Natural killer cell treated with Interleukin-12 subunit alpha and Interleukin-12 subunit beta and Interleukin-15 and Interleukin-18, amount 100 ng/mL, for 72 hours (primary cell): ENCODE measurements at regions not wholly inside any gene's neighbourhood (a gene's known extent, or its start where the extent isn't known, plus 50 kb on each side); places are given as distances from the start of the nearest gene placed in this dataset.

Source experiments
- ATAC-seq, 2 donors: fragments of 150-1000 bp; cut with Tn5 transposase in 1 of 2; sonication (Bioruptor Pico), chemical (Tn5 transposase) in 1 of 2; 2 replicates each; pipeline ENCODE4 v1.10.0; 2021
- DNase-seq: peaks from one replicate; pipeline ENCODE4 v3.0.0; 2022; ENCODE audit warnings: low spot score
- H3K27ac Mint-ChIP-seq, 2 donors: 1 replicate in 1 of 2; 2 replicates in 1 of 2; pipeline ENCODE4 v1.8.0; 2022; ENCODE audit warnings: mixed read lengths in 2 of 2, mild to moderate bottlenecking in 1 of 2, moderate library complexity in 1 of 2
- H3K27me3 Mint-ChIP-seq, 2 donors: 1 replicate in 1 of 2; 2 replicates in 1 of 2; pipeline ENCODE4 v1.8.0; 2022; ENCODE audit warnings: mixed read lengths in 2 of 2
- H3K36me3 Mint-ChIP-seq: one replicate; pipeline ENCODE4 v1.8.0; 2022; ENCODE audit warnings: mixed read lengths
- H3K4me1 Mint-ChIP-seq, 2 donors: 1 replicate in 1 of 2; 2 replicates in 1 of 2; pipeline ENCODE4 v1.8.0; 2022; ENCODE audit warnings: low read depth in 2 of 2, mixed read lengths in 2 of 2, mild to moderate bottlenecking in 1 of 2
- H3K4me3 Mint-ChIP-seq: one replicate; pipeline ENCODE4 v1.8.0; 2022; ENCODE audit warnings: mixed read lengths
- H3K9me3 Mint-ChIP-seq: 2 replicates; pipeline ENCODE4 v1.8.0; 2022; ENCODE audit warnings: mixed read lengths

DNA sequence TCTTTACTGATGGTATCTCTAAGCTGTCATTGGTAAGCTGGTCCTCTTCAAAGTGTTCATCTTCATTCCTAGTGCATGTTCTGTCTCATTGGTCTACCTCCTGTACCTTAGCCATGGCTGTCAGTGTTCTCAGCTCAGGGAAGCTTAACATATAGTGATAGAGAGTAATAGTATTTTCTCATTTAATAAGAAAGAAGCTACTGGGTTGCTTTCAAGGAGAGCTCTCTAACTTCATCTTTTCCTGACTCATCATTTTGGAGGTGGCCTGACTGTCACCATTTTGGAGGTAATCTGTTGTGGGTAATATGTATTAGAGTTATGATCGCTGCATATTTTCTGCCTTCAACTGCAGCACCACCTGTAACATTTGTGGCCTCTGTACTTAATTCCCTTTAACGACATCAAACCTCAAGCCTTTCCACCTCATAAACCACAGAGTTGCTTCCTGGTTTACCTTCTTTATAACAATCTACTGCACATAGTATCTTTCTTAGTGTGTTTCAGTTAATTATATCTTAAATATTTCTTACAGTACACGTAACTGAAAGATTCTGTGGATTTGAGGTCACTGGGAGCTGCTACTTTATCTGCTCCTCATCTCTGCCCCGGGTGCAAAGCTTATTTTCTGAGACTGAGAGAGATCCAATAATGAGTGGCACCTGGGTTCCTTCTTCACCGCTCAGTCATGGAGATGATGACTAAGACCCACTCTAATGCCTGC lies 474.0 kb upstream of the TECRL start:
- no peak overlapping the region for H3K27ac Mint-ChIP-seq
- H3K9me3 Mint-ChIP-seq: peaks cover 15% of the 10 kb centered on the region
- peaks cover 5% of the 10 kb centered on the region for H3K36me3 Mint-ChIP-seq
- ATAC-seq (no peak), DNase-seq (no peak)
- no peaks in the 10 kb centered on the region for H3K27me3 Mint-ChIP-seq
- no peak overlapping the region for H3K4me3 Mint-ChIP-seq
- H3K4me1 Mint-ChIP-seq: no peaks in the 10 kb centered on the region

DNA sequence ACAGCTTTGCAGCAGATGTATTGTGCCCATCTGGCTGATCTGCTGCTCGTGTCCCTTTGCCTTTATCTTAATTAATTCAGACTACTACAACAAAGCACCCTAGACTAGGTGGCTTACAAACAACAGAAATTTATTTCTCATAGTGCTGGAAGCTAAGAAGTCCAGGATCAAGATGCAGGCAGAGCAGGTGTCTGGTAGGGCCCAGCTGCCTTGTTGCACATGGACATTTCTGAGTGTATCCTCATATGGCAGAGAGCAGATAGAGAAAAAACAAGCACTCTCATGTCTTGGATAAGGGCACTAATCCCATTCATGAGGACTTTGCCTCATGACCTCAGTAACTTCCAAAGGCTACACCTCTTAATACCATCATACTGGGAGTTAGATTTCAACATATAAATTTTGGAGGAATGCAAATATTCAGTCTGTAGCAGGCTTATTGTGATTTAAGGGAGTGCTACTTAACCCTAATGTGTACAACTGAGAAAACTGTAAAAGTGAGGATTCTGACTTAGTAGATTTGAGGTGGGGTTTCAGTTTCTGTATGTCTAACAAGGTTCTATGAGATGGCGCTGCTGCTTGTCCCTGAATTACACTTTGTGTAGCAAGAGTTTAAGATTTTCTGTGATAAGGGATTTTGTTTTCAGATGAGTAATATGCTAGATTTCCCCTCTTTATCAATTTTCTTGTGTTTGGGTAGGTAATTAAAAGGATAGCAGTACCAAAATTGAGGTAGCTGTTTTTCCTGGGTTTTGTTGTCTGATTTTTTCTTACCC lies 473.2 kb upstream of the TECRL start:
- Mint-ChIP-seq H3K27me3 (no peaks in the 10 kb centered on the region), H3K9me3 (peaks cover 14% of the 10 kb centered on the region), H3K36me3 (peaks cover 5% of the 10 kb centered on the region), H3K27ac (no peak overlapping the region), H3K4me3 (no peak overlapping the region), H3K4me1 (no peaks in the 10 kb centered on the region)
- DNase-seq: no peak
- no peak for ATAC-seq

DNA sequence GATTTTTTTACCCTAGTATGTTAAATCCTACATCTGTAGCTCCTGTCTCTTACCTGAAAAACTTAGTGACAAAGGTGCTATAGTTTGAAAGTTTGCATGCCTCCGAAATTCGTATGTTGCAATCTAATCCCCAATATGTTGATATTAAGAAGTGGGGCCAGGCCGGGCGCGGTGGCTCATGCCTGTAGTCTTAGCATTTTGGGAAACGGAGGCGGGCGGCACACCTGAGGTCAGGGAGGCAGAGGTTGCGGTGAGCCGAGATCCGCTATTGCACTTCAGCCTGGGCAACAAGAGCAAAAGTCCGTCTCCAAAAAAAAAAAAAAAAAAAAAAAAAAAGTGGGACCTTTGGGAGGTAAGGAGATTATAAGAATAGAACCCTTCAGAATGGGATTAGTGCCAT lies 471.3 kb upstream of the TECRL start:
- DNase-seq (no peak), ATAC-seq (no peak)
- no peaks in the 10 kb centered on the region for H3K27me3 Mint-ChIP-seq
- no peak overlapping the region for H3K4me3 Mint-ChIP-seq
- H3K4me1 Mint-ChIP-seq: no peaks in the 10 kb centered on the region
- H3K36me3 Mint-ChIP-seq: peaks cover 5% of the 10 kb centered on the region
- H3K9me3 Mint-ChIP-seq: peaks cover 14% of the 10 kb centered on the region
- H3K27ac Mint-ChIP-seq: no peak overlapping the region

DNA sequence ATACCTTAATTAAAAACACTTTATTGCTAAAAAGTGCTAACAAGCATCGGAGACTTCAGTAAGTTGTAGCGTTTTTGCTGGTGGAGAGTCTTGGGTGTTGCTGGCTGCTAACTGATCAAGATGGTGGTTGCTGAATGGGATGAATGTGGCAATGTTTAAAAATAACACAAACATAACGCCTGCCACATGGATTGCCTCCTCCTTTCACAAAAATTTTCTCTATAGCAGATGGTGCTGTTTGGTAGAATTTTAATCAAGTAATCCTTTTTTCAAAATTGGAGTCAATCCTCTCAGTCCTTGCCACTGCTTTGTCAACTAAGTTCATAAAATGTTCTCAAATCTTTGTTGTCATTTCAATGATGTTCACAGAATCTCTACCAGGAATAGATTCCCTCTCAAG lies 466.8 kb upstream of the TECRL start:
- Mint-ChIP-seq H3K36me3 (peaks cover 5% of the 10 kb centered on the region), H3K4me1 (no peaks in the 10 kb centered on the region), H3K4me3 (no peak overlapping the region), H3K27ac (no peak overlapping the region), H3K27me3 (no peaks in the 10 kb centered on the region), H3K9me3 (peaks cover 6% of the 10 kb centered on the region)
- no peak for DNase-seq
- ATAC-seq: no peak

DNA sequence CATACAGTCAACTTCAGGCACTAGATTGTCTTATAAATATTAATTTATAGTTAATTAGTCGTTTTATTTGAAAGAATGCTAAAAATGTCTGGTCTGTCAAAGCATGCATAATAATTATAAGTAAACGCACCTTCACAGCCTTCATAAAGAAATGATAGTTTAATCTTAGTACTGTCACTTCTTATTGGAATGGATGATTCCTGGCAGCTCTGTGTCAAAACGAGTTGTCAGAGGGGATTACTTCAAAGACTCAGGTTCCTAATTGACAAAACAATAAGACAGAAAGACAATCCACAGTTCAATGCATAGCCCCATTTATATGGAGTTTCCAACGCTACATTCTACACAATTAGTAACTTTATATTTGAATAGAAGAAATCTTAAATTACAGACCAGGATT lies 461.3 kb upstream of the TECRL start:
- DNase-seq (no peak), ATAC-seq (no peak)
- Mint-ChIP-seq H3K4me3 (no peak overlapping the region), H3K36me3 (peaks cover 5% of the 10 kb centered on the region), H3K27me3 (no peaks in the 10 kb centered on the region), H3K9me3 (peaks cover 3% of the 10 kb centered on the region), H3K4me1 (no peaks in the 10 kb centered on the region), H3K27ac (no peak overlapping the region)

DNA sequence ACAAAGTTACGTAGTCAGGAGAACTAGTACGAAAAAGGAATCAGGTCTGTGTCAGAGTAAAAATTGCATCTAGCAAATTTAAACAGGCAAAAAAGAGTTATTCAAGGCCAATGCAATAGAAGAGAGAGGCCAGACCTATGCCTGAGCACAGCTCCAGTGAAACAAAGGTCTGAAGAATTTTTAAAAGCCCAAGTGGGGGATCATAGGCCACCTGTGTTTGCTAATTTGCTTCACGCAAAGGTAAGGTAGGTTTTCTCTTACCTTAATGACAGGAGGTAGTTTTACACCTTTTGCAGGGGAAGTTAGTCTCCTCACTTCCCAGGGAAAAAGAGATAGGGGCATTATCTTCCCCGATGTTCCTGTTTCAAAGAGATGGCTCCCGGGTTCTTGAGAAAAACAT lies 448.6 kb upstream of the TECRL start:
- Mint-ChIP-seq H3K4me1 (no peaks in the 10 kb centered on the region), H3K27ac (no peak overlapping the region), H3K9me3 (peaks cover 5% of the 10 kb centered on the region), H3K36me3 (no peaks in the 10 kb centered on the region), H3K27me3 (no peaks in the 10 kb centered on the region), H3K4me3 (no peak overlapping the region)
- DNase-seq: no peak
- ATAC-seq: no peak

DNA sequence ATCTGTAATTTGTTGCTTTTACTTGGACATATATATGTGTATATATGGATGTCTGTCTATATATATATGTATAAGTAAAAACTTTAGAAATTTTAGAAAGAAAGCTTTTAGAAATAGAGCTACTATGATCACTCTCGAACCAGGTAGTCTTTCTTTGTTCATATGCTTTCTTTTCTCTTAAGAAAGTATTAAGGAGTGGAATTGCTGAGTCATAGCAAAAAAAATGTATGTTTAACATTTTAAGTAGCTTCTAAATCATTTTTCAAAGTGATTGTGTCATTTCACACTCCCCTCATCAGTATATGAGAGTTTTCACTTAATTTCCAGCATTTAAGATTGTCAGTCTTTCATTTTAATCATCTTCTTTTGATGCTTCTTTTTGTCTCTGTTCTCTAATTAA lies 447.9 kb upstream of the TECRL start:
- no peaks in the 10 kb centered on the region for H3K27me3 Mint-ChIP-seq
- H3K4me3 Mint-ChIP-seq: no peak overlapping the region
- DNase-seq (no peak), ATAC-seq (no peak)
- peaks cover 7% of the 10 kb centered on the region for H3K9me3 Mint-ChIP-seq
- H3K4me1 Mint-ChIP-seq: no peaks in the 10 kb centered on the region
- H3K27ac Mint-ChIP-seq: no peak overlapping the region
- H3K36me3 Mint-ChIP-seq: no peaks in the 10 kb centered on the region

DNA sequence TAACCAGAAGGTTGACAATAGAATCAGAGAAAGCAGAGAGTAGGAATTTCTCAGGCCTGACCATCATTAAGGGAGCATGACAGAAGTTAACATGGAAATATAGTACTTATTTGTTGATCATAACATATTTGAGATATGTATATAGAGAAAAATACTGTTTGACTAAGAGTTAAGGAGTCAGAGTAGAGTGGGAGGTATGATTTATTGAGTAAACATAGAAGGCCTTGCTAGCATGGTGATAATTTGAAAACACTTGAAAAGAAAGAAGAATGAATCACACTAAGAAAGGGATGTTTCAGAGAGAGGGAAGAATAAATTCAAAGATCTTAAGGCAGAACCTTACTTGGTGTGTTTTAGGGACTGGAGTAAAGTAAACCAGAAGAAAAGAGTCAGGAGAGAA lies 437.2 kb upstream of the TECRL start:
- DNase-seq (no peak), ATAC-seq (no peak)
- no peaks in the 10 kb centered on the region for H3K4me1 Mint-ChIP-seq
- H3K27me3 Mint-ChIP-seq: no peaks in the 10 kb centered on the region
- H3K9me3 Mint-ChIP-seq: peaks cover 25% of the 10 kb centered on the region
- no peaks in the 10 kb centered on the region for H3K36me3 Mint-ChIP-seq
- no peak overlapping the region for H3K4me3 Mint-ChIP-seq
- H3K27ac Mint-ChIP-seq: no peak overlapping the region

DNA sequence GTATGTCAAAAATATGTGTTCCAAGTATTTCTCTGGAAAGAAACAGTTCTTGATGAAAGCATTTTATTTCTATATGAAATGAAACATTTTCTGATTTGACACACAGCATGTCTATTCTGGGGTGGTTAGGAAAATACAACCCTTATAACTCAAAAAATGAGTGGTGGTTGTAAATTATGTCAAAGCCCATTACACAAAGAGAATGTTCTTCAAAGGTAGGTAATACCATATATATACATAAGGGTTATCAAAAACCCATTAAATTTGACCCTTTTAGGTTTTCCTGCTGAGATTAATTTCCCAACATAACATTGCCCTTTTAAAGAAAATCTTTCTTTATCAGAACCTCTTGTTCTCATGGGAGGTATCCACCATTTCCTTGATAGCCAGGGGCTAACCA lies 420.5 kb upstream of the TECRL start:
- Mint-ChIP-seq H3K9me3 (peaks cover 18% of the 10 kb centered on the region), H3K4me1 (no peaks in the 10 kb centered on the region), H3K36me3 (peaks cover 12% of the 10 kb centered on the region), H3K27ac (no peak overlapping the region), H3K27me3 (no peaks in the 10 kb centered on the region), H3K4me3 (no peak overlapping the region)
- ATAC-seq (no peak), DNase-seq (no peak)

DNA sequence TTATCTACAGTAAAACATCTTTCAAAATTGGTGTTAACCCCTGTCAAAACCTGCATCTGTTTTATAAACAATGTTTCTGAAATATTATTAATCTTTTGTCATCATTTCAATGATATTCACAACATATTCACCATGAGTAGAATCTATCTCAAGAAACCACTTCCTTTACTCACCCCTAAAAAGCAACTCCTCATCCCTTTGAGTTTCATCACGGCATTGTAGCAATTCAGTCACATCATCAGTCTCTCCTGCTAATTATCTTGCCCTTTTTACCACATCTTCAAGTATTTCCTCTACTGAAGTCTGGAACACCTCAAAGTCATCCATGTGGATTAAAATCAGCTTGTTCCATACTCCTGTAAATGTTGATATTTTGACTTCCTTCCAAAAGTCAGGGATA lies 415.3 kb upstream of the TECRL start:
- no peak overlapping the region for H3K4me3 Mint-ChIP-seq
- peaks cover 4% of the 10 kb centered on the region for H3K36me3 Mint-ChIP-seq
- no peaks in the 10 kb centered on the region for H3K4me1 Mint-ChIP-seq
- no peak for DNase-seq
- H3K27me3 Mint-ChIP-seq: no peaks in the 10 kb centered on the region
- no peak for ATAC-seq
- peaks cover 8% of the 10 kb centered on the region for H3K9me3 Mint-ChIP-seq
- no peak overlapping the region for H3K27ac Mint-ChIP-seq

DNA sequence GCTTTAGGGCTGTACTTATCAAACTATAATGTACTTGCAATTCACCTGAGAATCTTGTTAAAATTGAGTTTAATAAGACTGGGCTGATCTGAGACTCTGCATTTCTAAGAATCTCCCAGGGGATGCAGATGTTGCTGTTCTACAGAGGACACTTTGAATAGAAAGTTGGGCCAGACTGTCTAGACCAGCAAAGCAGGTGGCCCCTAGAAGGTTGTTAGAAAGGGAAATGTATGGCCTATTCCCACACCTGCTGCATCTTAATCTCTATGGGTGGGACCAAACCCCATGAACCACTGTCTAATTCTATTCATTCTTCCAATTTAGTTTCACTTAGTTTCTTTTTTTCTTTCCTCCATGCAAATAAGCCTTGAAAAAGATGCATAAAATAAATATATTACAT lies 413.2 kb upstream of the TECRL start:
- Mint-ChIP-seq H3K36me3 (peaks cover 4% of the 10 kb centered on the region), H3K4me1 (no peaks in the 10 kb centered on the region), H3K9me3 (peaks cover 8% of the 10 kb centered on the region), H3K27ac (no peak overlapping the region), H3K4me3 (no peak overlapping the region), H3K27me3 (no peaks in the 10 kb centered on the region)
- no peak for ATAC-seq
- no peak for DNase-seq

DNA sequence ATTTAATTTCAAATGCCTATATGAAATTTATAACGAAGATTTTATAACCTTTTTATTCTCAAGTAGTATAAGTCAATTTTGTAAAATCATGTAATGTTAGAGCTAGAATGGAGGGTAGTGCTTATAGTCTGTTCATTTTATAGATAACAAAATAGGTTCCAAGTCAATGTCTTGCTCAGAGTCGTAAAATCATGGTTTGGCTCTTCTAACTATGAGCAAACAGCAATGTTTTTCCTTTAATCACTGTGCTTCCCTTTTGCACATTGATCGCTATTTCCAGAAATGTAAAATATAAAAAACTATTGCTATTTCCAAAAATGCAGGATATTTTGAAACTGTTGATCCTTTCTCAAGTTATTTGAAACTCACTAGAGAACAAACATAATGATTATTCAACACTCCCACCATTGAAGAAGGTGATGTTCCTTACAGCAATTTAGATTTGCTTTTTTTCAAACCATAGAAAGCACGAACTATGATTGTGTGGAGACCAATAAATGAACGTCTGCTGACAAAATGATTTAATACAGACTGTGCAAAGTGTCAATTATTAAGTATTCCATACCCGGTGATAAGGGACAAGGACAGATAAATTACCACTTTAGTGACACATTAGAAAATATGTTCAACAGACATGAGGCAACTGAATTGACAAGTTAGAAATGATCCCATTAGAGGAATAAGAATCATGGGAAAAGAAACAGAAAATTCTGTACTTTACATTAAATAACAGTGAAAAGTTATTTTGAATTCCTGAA lies 412.1 kb upstream of the TECRL start:
- no peak overlapping the region for H3K27ac Mint-ChIP-seq
- H3K4me3 Mint-ChIP-seq: no peak overlapping the region
- H3K27me3 Mint-ChIP-seq: no peaks in the 10 kb centered on the region
- no peak for ATAC-seq
- peaks cover 4% of the 10 kb centered on the region for H3K36me3 Mint-ChIP-seq
- H3K4me1 Mint-ChIP-seq: no peaks in the 10 kb centered on the region
- H3K9me3 Mint-ChIP-seq: peaks cover 8% of the 10 kb centered on the region
- no peak for DNase-seq

DNA sequence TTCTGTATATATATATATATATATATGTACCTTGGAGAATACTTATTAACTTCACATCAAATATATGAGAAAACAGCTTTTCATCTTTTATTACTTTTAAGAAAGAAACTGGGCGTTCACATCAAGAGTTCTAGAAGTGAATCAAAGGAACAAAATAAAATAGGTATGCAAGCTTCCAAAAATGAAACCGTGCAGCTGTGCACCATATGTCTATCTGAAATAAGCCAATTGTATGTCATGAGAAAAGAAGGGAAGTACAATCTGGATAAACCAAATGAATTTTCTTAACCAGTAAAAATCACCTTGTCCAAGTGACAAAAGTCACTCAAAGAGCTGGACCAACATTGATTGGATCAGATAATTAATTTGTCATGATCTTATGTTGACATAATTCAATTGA lies 405.4 kb upstream of the TECRL start:
- no peak overlapping the region for H3K27ac Mint-ChIP-seq
- no peak for ATAC-seq
- H3K36me3 Mint-ChIP-seq: no peaks in the 10 kb centered on the region

DNA sequence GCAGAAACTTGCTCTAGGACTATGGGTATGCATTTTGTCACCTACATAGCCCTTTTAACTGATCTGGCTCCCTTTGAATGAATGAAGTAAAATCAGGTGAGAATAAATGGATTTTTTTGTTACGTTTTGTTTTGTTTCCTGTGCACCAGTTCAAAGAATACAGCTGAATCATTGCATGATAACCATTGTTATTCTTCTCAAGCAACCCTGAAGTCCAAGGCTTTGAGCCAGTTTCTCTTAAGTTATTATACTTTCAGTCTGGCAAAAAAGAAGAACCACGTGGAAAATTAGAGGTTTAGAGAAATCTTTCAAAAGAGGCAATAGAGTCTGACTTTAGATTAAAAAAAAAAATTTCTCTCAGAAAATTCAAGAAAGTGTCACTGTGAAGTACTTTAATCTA lies 398.6 kb upstream of the TECRL start:
- H3K36me3 Mint-ChIP-seq: peaks cover 7% of the 10 kb centered on the region
- H3K9me3 Mint-ChIP-seq: peaks cover 20% of the 10 kb centered on the region
- no peak for ATAC-seq
- no peak for DNase-seq
- H3K4me3 Mint-ChIP-seq: no peak overlapping the region
- H3K4me1 Mint-ChIP-seq: no peaks in the 10 kb centered on the region
- H3K27me3 Mint-ChIP-seq: no peaks in the 10 kb centered on the region
- no peak overlapping the region for H3K27ac Mint-ChIP-seq

More for the DNA sequence above, 405.4 kb upstream of the TECRL start:
- peaks cover 10% of the 10 kb centered on the region for H3K9me3 Mint-ChIP-seq
- no peaks in the 10 kb centered on the region for H3K4me1 Mint-ChIP-seq
- no peaks in the 10 kb centered on the region for H3K27me3 Mint-ChIP-seq
- H3K4me3 Mint-ChIP-seq: no peak overlapping the region
- no peak for DNase-seq
